Prostate gland (tissue), 2 donors: ENCODE measurements at regions not wholly inside any gene's neighbourhood (a gene's known extent, or its start where the extent isn't known, plus 50 kb on each side); places are given as distances from the start of the nearest gene placed in this dataset.

Source experiments
- DNase-seq: peaks from one replicate; pipeline ENCODE4 v3.0.0-alpha.2; 2019; ENCODE audit warnings: low spot score
- H3K27ac ChIP-seq, 2 donors: fragments of 200-600 bp; sonication (generic); 2 replicates each; pipeline ENCODE4 v1.5.1; 2017 to 2019
- H3K27me3 ChIP-seq: fragments of 200-600 bp; sonication (generic); replicated peaks from 2 replicates; pipeline ENCODE4 v1.5.1; 2019; ENCODE audit not compliant: insufficient read depth
- H3K36me3 ChIP-seq, 2 donors: fragments of 200-600 bp; sonication (generic); 1 replicate in 1 of 2; 2 replicates in 1 of 2; pipeline versions ENCODE4 v1.5.1 to v1.8.1; 2017 to 2019
- H3K4me1 ChIP-seq: fragments of 200-600 bp; sonication (generic); replicated peaks from 2 replicates; pipeline ENCODE4 v1.5.1; 2019
- H3K4me3 ChIP-seq, 2 donors: fragments of 200-600 bp; sonication (generic); 2 replicates each; pipeline ENCODE4 v1.5.1; 2017 to 2019
- H3K9me3 ChIP-seq: fragments of 200-600 bp; sonication (generic); 2 replicates; pipeline ENCODE4 v1.5.1; 2017
- POLR2A ChIP-seq: fragments of 450-650 bp; IDR thresholded peaks from one replicate; pipeline ENCODE4 v1.6.1; 2016; ENCODE audit warnings: antibody characterized with exemption, mild to moderate bottlenecking
- POLR2AphosphoS5 ChIP-seq: sonication (generic); formaldehyde crosslinking; IDR thresholded peaks from one replicate; pipeline ENCODE4 v1.6.1; 2017; ENCODE audit warnings: antibody characterized with exemption
- WGBS: methylation state at CpG from one replicate; pipeline ENCODE4 v1.1.5; 2018; 5-methylcytosine and 5-hydroxymethylcytosine counted together
- intact Hi-C: fragments of 100-400 bp; cut with DNase I; formaldehyde crosslinking; loops from one replicate; pipeline ENCODE4 v1.14.2; 2022
- TF ChIP-seq, protein P1 (sequence below), 4 experiments: fragments of 200-600 bp in 2 of 4; fragments of 450-650 bp in 2 of 4; sonication (generic) in 2 of 4; IDR thresholded peaks; 1 replicate in 3 of 4; 2 replicates in 1 of 4; pipeline ENCODE4 v1.5.1; 2016 to 2019; ENCODE audit warnings: antibody characterized with exemption in 4 of 4, mild to moderate bottlenecking in 2 of 4, moderate library complexity in 2 of 4

DNA sequence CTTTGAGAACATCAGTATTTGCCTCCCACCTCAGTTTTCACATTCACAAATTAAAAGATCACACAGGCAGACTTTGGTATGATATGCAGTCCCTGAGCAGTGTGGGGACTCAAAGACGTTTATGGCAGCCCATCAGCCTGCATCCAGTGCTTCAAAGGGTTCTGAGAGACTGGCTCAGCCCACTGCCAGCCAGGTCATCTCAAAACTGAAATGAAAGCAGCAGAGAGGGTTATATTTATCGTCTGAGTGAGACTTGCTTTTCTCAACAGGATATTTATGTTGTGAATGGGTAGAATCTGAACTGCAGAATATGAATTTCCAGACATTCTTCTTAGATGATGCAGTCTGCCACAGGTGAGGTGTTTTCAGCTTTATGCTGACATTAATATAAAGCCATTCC, 159.8 kb downstream of the NRN1 start:
- no peaks in the 10 kb centered on the region for H3K9me3 ChIP-seq
- 44% methylated on average over 2 of the region's 2 CpGs for WGBS
- no peak for DNase-seq
- TF ChIP-seq, protein P1, sequence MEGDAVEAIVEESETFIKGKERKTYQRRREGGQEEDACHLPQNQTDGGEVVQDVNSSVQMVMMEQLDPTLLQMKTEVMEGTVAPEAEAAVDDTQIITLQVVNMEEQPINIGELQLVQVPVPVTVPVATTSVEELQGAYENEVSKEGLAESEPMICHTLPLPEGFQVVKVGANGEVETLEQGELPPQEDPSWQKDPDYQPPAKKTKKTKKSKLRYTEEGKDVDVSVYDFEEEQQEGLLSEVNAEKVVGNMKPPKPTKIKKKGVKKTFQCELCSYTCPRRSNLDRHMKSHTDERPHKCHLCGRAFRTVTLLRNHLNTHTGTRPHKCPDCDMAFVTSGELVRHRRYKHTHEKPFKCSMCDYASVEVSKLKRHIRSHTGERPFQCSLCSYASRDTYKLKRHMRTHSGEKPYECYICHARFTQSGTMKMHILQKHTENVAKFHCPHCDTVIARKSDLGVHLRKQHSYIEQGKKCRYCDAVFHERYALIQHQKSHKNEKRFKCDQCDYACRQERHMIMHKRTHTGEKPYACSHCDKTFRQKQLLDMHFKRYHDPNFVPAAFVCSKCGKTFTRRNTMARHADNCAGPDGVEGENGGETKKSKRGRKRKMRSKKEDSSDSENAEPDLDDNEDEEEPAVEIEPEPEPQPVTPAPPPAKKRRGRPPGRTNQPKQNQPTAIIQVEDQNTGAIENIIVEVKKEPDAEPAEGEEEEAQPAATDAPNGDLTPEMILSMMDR (IDR thresholded peaks at IDR 0.05): no peak
- no peak for TF ChIP-seq POLR2A
- no peak for TF ChIP-seq POLR2AphosphoS5
- no peak overlapping the region for H3K27ac ChIP-seq
- intact Hi-C loops: no loop called here
- no peaks in the 10 kb centered on the region for H3K27me3 ChIP-seq
- H3K36me3 ChIP-seq: no peaks in the 10 kb centered on the region
- H3K4me3 ChIP-seq: no peak overlapping the region
- no peaks in the 10 kb centered on the region for H3K4me1 ChIP-seq

DNA sequence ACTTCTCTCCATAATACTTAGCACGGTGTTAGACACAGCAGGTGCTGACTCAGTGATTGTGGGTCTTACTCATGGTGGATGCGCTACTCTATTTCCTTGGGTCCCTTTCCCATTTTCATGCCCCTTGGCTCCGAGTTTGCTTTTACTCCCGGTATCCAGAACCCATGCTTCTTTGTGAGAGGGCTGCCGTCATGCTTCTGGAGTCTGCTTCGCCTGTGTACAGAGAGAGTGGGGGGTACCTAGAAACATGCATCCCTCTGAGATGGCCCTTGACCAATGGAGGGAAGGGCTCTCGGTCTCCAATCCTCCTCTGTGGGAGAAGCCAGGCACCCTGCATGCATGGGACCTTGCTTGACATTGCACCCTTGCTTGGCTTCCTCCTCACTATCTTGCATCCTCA, 160.4 kb downstream of the NRN1 start:
- intact Hi-C loops: no loop called here
- 93% methylated on average over 7 of the region's 7 CpGs for WGBS
- Histone ChIP-seq H3K27me3 (no peaks in the 10 kb centered on the region), H3K27ac (no peak overlapping the region), H3K36me3 (no peaks in the 10 kb centered on the region), H3K4me1 (no peaks in the 10 kb centered on the region), H3K4me3 (no peak overlapping the region), H3K9me3 (no peaks in the 10 kb centered on the region)
- TF ChIP-seq POLR2A (no peak), POLR2AphosphoS5 (no peak)
- TF ChIP-seq, protein P1 (IDR thresholded peaks at IDR 0.05): no peak
- no peak for DNase-seq

DNA sequence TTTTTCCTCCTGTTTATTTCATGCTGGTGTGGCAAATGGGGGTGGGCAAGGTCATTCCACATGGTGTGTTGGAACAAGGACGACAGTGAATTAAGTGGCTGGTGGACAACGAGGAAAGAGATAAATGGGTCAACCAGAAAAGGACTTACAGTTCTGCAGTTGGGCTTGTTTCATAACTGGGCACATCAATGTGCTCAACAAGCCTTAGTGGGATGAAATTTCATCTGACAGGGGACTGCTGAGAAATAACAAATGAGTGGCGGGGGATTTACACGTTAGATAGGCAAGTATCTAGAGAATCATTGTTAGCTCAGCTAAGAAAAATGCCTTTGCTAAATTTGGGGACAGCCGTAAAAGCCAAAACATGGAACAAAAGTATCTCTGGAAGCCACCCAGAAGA, 163.6 kb downstream of the NRN1 start:
- intact Hi-C loops: no loop called here
- H3K27ac ChIP-seq: no peak overlapping the region
- H3K36me3 ChIP-seq: no peaks in the 10 kb centered on the region
- H3K9me3 ChIP-seq: no peaks in the 10 kb centered on the region
- no peak for DNase-seq
- no peak overlapping the region for H3K4me3 ChIP-seq
- no peaks in the 10 kb centered on the region for H3K4me1 ChIP-seq
- TF ChIP-seq POLR2AphosphoS5 (no peak), POLR2A (no peak)
- TF ChIP-seq, protein P1 (IDR thresholded peaks at IDR 0.05): no peak
- H3K27me3 ChIP-seq: no peaks in the 10 kb centered on the region
- 83% methylated on average over 5 of the region's 5 CpGs for WGBS

DNA sequence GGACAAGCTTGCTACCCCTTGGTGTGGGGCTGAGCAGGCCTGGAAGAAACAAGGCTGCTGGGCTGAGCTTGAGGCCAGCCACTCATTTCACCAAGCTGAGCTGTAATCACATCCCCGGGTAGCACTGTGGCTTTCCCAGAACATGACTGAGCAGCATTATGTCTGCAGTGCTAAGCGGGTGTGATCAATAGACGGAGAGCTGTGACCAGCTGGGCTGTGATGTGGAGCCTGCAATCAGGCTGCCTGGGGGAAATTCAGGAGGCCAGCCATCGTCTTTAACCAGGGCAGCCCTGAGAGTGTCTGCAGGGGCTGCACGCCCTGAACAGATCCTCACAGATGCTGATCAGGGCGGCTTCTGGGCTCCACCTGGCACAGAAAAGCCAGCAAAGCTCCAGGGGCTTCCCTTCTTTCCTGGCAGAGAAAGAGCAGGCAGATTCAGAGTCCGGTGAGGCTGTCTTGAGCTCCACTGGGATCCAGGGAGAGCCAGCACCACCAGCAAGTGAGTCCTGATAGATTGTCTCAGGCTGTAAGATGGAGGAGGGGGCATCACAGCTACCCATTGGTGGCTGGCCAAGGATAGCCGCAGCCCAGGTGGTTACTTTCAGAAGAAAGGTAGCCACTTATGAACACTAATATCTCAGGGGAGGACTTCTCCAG, 165.9 kb downstream of the NRN1 start:
- DNase-seq: no peak
- intact Hi-C loops: no loop called here
- no peak for TF ChIP-seq POLR2A
- no peak for TF ChIP-seq POLR2AphosphoS5
- TF ChIP-seq, protein P1 (IDR thresholded peaks at IDR 0.05): no peak
- Histone ChIP-seq H3K27me3 (no peaks in the 10 kb centered on the region), H3K36me3 (no peaks in the 10 kb centered on the region), H3K27ac (no peak overlapping the region), H3K9me3 (no peaks in the 10 kb centered on the region), H3K4me1 (no peaks in the 10 kb centered on the region), H3K4me3 (no peak overlapping the region)
- WGBS: 64% methylated on average over 7 of the region's 8 CpGs

DNA sequence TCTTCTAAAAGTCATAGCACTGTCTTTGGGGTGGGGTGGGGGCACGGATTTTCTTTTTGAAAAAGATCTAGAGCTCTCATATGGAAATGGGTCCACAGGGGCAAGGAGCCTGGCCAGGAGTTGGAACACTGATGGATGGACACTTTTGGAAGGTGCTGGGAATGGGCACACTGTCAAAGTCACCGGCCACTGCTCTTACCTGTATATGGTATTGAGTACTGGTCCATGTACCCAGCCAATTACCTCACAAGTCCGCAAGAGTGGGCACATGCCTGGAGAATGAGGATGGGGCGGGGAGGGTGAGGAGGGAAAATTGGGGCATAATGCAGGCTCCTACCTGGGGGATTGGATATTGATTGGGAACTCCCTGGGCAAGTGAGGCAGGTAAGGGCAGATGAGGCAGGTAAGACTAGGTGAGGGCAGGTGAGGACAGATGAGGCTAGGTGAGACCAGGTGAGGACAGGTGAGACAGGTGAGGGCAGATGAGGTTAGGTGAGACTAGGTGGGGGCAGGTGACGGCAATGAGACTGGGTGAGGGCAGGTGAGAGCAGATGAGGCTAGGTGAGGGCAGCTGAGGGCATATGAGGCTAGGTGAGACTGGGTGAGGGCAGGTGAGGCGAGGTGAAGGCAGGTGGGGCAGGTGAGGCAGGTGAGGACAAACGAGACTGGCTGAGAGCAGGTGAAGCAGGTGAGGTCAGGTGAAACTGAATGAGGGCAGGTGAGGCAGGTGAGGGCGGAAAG, 167.9 kb downstream of the NRN1 start:
- DNase-seq: no peak
- intact Hi-C loops: no loop called here
- no peaks in the 10 kb centered on the region for H3K27me3 ChIP-seq
- WGBS: 84% methylated on average over 8 of the region's 8 CpGs
- TF ChIP-seq POLR2AphosphoS5: no peak
- TF ChIP-seq, protein P1 (IDR thresholded peaks at IDR 0.05): no peak
- TF ChIP-seq POLR2A: no peak
- H3K27ac ChIP-seq: no peak overlapping the region
- no peaks in the 10 kb centered on the region for H3K9me3 ChIP-seq
- H3K4me3 ChIP-seq: no peak overlapping the region
- H3K36me3 ChIP-seq: no peaks in the 10 kb centered on the region
- H3K4me1 ChIP-seq: no peaks in the 10 kb centered on the region
